ENCODE measurements at regions not wholly inside any gene's neighbourhood (a gene's known extent, or its start where the extent isn't known, plus 50 kb on each side); places are given as distances from the start of the nearest gene placed in this dataset.

DNA sequence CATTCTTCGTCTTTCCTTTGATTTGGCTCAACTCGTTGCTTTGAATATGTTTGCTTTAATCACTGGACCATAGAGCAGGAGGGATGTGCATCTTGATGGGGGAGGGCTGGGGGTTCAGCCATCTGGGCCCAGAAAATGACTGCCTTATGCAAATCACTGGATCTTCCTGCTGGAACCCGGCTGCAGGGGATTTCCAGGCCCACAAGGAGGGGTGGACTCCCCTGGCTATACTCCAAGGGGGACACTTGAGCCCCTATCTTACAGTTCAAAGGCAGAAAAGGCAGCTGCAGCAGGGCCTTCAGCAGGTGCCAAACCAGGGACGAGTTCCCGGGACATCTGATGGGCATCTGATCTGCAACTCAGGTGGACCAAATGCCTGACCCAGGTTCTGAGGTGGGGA is 122.5 kb downstream of the DICER1 start:
- DNase-seq = no peak

DNA sequence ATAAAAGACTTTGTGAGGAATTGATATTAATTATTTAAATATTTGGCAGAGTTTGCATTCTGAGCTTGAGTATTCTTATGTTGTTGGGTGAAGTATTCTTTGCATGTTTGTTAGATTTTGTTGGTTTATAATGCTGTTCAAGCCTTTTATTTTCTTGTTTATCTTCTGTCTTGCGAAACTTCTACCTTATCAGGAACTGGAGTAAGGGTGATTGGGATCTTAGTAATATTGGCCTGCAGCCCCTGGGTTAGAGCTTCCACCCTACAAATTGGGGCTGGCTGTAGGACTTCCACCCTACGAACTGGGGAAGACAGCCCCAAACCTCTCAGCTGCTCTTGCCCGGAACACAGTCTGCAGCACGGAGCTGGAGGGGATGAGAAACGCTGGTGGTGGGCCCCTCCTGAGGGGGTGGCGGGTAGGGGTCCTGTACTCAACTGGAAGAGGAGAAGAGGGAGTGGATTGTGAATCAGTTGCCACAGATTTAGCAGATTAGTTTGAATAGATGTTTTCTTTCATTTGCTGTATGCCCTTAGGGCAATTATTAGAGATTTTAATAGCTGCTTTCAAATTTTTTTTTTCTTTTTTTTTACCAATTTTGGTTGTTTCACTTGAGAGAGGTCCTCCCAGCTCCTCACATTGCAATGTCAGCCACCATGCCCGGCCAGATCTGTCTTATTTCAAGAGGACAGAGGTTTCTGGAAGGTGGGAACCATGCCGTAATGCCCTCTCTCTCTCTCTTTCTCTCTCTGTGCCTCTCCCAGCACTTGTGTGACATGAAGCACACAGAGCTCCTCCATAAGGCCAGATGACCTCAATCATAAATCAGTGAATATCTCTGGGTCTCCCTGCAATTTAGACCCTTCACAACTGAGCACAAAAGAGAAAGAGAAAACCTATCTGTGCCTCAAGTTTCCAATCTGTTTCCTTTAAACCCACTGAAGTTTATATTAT is 123.4 kb downstream of the DICER1 start:
- no peak for DNase-seq

DNA sequence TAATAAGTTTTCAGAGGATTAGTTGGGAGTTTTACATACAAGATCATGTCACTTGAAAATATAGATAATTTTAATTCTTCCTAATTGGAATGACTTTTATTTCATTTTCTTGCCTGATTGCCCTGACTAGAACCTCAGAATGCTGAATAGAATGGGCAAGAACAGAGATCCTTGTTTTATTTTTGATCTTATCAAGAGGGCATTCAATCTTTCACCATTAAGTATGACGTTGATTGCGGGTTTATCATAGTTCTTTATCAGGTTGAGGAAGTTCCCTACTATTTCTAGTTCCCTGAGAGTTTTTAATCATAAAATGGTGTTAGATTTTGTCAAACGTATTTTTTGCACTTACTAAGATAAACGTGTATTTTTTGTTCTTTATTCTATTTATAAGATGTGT is 124.3 kb downstream of the DICER1 start:
- DNase-seq = no peak

DNA sequence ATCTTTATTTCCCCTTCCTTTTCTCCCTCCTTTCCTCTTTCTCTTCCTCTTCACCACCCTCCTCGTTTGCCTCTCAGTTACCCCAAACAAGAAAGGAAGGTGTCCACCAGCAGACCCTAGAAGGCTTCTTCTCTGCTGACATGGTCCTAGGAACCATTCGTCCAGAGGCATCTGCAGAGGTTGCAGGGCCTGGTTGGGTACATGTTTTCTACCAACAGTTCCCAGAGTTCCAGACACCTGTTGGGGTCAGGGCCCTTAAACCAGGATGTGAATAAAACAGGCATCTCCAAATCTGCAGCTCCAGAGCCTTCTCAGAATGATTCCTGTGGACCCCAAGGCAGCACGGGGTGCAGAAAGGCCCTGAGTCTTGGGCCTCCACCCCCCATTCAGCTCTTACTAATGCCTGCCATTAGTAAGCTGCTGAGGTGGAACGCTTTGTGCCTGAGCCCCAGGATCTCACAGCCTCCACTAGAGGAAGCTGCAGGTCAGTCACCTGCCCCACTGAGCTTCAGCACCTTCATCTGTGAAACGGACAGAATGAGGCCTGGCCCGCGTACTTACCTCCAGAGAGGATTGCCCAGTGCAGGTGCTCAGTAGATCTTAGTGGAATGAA is 130.4 kb downstream of the DICER1 start:
- DNase-seq = no peak

DNA sequence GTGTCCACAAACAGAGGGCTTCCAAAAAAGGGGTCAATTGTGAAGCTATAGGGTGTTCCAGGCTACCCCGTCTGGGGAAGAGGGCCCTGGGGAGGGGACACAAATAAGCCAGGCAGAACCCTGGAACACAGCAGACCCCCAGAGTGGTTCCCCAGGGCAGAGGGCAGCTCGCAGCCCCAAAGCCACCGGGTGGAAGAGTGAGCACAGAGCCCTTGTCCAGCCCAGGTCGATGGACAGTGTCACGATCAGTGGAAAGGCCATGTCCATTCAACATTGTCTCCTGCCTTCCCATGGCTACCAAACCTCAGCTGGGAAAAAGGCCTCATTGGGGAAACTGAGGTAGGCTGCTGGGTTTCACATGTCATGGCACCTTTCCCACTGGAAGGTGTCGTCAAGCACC is 131.4 kb downstream of the DICER1 start:
- DNase-seq = no peak

DNA sequence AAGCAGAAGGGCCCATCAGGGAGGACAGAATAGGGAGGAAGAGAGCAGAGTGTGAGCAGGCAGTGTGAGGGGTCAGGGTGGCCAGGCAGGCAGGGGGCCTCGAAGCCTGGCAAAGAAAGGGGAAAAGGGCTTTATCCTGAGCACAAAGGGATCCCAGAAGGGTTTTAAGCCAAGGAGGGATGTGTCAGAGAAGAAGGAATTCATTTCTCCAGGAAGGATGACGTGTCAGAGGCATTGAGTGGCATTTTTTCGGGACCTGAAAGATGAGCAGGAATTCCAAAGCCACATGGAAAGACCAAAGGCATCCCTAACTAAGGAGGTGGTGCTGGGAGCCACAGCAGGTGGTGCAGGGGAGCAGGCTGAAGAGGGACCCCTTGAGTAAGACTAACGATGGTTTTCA is 132.1 kb downstream of the DICER1 start:
- no peak for DNase-seq

DNA sequence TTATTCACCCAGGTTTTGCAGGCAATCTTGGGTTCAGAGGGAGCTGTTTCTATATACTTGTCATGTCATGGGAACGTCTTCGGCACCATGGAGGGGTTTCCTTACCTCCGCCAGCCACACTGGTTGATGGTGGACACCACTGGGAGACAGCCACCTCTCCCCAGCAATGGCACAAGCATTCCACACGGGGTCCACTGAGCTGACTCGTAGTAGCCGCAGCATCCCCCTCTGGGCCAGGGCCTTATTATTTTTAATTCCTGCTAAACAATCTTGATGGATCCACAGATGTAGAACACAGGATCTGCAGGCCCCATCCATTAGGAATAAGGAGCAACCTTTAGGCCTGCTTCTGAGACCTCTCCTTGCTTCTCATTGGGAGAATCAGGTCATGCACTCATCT is 132.9 kb downstream of the DICER1 start:
- no peak for DNase-seq

DNA sequence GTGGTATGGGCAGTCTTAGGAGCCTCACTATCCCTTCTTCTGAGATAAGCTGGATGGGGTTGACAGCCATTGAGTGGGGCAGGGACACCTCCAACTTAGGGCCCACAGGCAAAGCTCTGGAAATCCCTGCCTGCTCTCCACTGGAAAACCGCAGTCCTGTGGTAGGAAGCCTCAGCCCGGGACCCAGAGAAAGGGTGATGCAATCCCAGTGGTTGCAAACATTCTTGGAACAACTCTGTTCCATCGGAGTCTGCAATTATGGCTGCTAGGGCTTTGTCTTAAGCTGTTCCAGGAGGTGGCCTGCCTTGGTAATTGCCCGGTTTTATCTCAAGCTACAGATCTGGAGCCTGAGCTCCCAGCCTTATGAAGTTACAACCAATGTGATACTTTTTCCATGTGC is 133.4 kb downstream of the DICER1 start:
- DNase-seq = no peak

DNA sequence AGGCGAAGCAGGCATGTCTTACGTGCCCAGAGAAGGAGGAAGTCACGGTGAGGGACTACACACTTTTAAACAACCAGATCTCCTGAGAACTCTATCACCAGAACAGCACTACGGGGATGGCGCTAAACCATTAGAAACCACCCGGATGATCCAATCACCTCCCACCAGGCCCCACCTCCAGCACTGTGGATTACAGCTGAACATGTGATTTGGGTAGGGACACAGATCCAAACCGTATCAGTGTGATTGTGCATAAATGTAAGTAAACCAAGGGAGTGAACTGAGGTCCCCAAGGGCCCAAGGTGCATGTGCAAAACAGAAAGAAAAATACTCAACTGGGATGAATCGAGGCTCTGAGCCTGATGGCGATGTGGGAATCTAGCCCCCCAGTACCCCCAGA is 134.2 kb downstream of the DICER1 start:
- DNase-seq = no peak

DNA sequence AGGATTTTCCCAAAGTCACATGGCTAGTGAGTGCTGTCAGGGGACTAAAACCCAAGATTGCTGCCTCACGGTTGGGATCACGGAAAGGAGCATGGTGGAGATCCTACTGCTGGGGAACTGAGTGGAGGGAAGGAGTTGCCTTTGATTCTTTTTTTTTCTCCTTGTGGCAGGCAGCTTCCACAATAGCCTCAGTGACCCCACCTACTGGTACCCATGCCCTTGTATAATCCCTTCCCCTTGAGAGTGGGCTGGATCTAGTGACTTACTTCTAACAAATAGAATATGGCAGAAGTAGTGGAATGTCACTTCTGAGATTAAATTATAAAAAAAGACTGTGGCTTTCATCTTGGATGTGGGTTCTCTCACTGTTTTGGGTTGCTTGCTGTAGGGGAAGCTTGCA is 135.7 kb downstream of the DICER1 start:
- DNase-seq = no peak

DNA sequence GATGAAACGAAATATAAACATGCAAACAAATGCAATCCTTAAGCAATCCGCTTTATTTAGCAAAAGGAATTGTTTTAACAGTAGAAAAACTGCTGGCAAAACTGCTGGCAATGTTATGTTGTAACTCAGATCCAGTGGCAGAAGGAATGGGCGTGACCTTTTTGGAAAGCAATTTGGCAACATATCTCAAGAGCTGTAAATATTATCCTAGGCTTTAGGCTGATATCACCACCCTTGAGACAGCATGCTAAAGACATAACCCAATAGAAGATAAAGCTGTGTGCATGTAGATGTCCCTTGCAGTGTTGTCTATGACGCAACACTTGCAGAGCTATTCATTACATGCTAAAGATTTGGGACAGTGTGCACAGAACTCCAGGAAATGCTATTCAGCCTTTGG is 138.5 kb downstream of the DICER1 start:
- DNase-seq = no peak

DNA sequence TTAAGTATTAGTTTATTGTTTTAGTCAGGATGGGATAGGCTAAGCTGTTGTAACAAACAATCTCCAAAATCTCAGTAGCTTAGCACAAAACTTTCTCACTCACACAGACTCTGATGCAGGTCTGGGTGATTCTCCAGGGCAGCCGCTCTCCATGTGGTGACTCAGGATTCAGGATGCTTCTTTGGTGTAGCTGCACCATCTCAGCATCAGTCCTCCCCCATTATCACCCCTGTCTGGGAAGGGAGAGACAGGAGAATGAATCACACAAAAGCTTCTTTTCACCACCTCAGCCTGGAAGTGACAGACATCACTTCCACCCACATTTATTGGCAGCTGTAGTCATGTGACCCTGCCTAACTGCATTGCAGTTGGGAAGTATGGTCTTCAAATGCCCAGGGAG is 142.3 kb downstream of the DICER1 start:
- DNase-seq = no peak

DNA sequence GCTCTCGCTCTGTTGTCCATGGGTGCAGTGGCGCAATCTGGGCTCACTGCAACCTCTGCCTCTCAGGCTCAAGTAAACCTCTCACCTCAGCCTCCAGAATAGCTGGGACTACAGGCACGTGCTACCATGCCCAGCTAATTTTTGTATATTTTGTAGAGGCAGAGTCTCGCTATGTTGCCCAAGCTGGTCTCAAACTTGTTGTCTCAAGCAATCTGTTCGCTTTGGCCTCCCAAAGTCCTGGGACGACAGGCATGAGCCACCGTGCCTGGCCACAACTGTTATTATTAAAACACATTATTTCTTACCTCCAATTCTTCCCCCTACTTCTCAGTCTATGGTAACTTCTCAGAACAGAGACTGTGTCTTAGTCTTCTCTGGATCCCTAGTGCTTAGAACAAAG is 143.3 kb downstream of the DICER1 start:
- no peak for DNase-seq

DNA sequence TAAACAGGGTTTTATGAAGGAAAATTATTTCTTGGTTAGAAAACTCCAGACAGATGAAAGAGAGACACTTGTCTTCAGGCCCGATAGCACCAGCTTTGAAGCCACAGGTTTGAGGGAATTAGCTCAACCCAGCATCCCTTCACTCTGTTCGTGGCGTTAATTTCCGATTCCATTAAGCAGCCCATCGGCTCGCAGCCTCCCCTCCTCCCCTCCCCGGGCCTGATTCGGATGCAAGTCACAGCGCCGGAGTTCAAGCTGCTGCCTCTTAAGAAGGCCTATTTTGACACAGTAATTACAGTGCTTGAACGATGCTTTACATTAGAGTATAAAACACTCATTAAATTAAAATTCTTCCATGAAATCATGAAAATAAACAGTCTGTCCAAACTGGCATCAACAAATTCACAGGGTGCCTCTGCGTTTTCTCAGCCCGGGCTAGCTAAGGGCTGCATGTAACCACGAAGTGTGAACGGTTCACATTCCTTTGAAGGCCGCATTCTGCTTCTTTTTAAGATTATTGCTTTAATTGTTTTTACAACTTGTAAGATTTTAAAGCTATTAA is 145.8 kb downstream of the DICER1 start:
- peak; percentile 34 for DNase-seq

DNA sequence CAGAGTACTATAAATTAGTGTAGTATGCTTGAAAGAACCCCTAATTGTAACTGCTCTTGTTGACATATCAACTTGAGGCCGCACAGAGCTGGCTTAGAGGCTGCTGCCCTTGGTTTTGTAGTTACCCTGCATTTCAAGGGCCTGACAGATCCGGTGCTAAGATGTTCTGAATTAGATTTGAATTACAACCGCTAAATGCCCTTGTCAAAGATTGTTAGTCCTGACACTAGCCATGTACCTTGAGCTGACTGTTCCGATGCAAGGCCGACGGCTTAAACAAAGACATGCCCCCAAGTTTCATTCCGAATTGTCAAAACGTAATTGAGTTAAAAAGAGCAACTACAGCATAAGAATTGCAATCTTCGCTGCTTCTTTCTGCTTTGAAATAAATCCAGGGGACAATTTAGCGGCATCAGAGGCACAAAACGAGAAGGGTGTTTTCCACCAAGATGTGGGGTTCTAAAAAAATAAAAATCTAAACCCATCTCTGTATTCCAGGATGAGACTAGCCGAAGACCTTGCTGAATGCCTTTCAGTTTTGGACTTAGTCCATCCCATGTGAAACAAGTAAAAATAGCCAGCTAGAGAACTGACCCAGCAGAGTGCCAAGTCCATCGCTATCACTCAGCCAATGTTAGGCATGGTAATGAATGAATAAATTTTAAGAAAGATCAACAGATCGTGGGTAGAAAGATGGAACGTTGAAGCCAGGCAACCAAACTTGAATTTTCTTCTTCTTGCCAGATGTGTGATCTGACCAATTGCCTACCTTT is 148.7 kb downstream of the DICER1 start:
- no peak for DNase-seq

DNA sequence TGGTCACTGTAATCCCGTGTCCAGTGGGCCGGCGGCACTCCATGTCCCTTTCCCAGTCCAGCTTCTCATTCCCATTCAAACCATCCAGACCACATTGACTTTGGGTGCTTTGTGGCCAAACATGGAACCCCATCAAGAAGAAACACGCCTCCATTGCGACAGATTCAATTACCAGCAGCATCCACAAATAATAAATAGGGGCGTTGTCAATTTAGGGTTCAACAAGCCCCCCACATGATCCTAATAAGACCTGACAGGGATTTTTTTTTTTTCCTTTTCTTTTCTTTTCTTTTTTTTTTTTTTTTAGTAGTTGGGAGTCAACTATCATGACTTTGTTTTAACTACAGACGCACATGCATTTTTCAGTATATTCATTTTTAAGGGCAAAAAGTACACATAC is 149.4 kb downstream of the DICER1 start:
- DNase-seq = no peak

DNA sequence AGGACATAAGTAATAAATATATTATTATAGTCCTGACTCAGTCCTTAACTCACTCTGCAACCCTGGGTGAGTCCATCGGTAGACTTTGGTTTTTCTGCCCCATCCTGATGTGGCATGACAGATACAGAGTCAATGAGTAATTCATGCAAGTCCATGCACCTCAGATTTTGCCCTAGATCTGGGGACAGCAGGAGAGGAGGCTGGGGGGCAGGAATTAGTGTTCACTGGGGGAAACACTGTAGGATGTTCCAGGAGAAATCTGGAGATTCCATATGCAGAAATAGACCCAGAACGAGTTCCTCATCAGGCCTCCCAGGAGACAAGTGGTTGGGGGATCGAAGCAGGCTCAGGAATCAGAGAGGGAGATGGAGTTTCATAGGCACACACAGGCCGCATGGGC is 150.8 kb downstream of the DICER1 start:
- DNase-seq = no peak

DNA sequence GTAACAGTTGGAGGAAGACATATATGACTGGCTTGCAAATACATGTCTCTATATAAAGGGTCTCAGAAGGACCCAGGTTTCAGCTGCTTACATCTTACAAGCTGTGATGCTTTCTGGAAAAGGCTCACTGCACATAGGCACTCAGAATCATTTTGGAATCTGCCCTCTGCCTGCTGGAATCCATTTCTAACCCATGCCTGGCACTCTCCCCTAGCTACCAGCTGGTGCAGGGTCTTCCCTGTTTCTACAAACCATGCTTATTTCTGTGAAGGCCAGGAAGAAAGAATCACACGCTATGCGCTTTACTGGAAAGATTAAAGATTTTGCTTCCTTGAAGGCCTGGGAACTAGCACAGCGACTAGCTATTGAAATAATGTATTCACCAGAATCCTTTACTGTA is 151.3 kb downstream of the DICER1 start:
- DNase-seq = no peak

DNA sequence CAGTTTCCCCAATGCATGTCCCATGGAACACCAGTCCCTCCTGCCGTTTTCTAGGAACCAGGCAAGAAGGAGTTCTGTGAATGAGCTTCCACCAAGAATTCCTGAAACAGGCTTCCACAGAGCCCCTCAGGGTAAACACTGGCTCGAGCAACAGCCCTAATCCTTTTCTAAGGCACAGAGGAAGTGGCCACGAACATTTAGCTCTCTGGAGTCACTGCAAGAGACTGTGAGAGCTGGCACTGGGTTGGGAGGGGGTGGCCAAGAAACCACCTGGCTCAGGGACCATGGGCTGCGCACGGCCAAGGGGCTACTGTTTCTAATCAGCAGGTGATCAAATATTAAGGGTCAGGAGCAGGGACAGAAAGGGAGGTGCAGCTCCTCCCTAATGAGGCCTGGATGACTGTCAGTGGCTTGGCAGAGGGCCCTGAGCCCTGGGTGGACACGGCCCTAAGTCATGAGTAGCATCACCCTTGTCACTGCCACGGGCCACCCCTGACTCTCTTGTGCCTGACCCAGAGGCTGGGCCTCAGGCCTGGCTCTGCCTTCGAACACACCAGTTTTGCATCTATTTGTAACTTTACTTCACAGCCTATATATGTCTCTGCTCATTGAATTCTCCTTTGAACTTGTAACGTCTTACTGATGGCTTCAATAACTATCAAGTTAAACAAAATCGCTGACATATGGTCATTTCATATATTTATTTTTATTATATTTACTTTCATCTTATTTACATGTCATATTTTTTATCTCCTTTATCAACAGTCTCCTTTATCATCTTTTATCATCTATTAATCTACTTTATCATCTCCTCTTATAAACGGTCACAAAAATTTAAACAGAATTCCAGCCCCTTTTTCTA is 154.0 kb downstream of the DICER1 start:
- no peak for DNase-seq

DNA sequence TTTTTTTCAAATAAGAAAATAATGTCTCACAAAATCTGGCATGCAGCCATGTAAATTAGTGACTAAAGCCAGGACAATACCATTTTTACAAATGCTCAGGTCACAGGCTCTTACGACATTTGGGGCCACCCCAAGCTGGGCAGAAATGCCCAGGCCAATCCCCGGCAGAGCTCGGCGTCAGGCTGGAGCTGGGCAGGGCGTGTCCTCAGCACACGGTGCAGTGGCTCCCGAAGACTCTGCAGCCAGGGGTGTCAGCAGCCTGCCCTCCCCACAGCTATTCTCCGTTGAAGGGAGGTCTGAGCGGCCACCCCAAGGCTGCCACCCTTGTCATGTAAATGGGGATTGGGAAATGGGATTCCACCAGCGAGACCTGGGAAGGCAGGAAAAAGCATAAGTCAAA is 158.6 kb downstream of the DICER1 start:
- no peak for DNase-seq

DNA sequence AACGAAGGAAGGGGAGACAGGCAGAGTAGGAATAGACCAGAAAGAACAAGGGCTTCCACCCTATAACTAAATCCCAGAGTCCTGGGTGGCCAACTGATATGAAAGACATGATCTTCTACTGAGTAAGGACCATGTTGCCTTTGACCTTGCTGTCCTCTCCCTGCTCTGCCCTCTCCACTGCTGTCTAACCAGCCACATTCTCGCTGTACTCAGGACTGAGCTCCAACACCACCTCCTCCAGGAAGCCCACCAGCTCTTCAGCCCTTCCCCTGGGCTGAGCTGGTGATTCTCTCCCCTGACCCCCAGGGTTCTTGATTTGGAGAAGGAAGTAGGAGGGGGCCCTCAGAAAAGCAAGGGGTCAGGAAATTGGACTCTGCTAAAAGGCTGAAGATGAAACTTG is 159.2 kb downstream of the DICER1 start:
- DNase-seq = no peak

DNA sequence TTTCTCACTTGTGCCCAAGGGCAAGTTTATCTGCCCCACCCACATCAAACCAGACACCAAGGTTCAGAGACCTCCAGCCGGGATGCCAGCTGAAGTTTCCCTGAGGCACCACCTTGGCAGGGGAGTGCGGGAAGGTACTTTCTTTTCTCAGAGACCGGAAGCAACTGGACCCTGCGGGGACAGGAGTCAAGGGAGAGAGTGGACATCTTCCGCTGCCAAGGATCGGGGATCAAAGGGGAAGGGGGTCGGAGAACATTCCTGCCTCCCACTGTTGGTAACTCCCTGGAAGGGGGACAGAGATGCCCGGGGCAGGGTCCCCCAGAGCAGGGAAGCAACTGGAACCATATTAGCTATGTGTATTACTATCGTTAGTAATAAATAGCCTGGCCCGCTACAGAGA is 161.8 kb downstream of the DICER1 start:
- no peak for DNase-seq

Measured in right kidney (tissue), 1 donor.